SK-N-SH (cell line): ENCODE measurements at regions not wholly inside any gene's neighbourhood (a gene's known extent, or its start where the extent isn't known, plus 50 kb on each side); places are given as distances from the start of the nearest gene placed in this dataset.

Experiments
- CTCF ChIA-PET: fragments of 300-600, 350-600 bp; formaldehyde crosslinking; extraction: SDS; loops from one replicate; lab custom pipeline; 2021; lab: Yijun Ruan, JAX
- POLR2A ChIA-PET: fragments of 350-600 bp; sonication (Branson Sonifier 250); formaldehyde crosslinking; extraction: SDS; loops from one replicate; lab custom pipeline; 2020; ENCODE audit warnings: antibody characterized with exemption, inconsistent platforms; lab: Yijun Ruan, JAX
- DNase-seq: peaks from one replicate; pipeline ENCODE4 v3.0.0; 2012
- H2AFZ ChIP-seq: fragments of 200-600 bp; sonication (generic); 2 replicates; pipeline ENCODE4 v1.8.1; 2016; ENCODE audit warnings: antibody characterized with exemption, mild to moderate bottlenecking, low read depth
- H3F3A ChIP-seq: fragments of 200-600 bp; sonication (generic); replicated peaks from 2 replicates; pipeline ENCODE3; 2016; ENCODE audit warnings: antibody characterized with exemption, mild to moderate bottlenecking; ENCODE audit not compliant: insufficient read depth
- H3K27ac ChIP-seq, 2 experiments: fragments of 200-500 bp in 1 of 2; fragments of 200-600 bp in 1 of 2; sonication (Bioruptor generic) in 1 of 2; sonication (generic), shearing (Covaris generic) in 1 of 2; 2 replicates each; pipeline versions ENCODE4 v1.5.1 to v1.6.1; 2014 to 2016; ENCODE audit warnings: low read depth in 2 of 2, inconsistent platforms in 1 of 2, low read length in 1 of 2, mild to moderate bottlenecking in 1 of 2, mixed read lengths in 1 of 2
- H3K27me3 ChIP-seq: fragments of 200-600 bp; sonication (generic), shearing (Covaris generic); 2 replicates; pipeline ENCODE4 v1.6.1; 2016; ENCODE audit warnings: mixed run types; ENCODE audit not compliant: insufficient read depth
- H3K36me3 ChIP-seq, 2 experiments: fragments of 200-500 bp in 1 of 2; fragments of 200-600 bp in 1 of 2; sonication (Bioruptor generic) in 1 of 2; sonication (generic) in 1 of 2; replicated peaks in 1 of 2; 2 replicates each; pipeline versions ENCODE3 to v1.5.1; 2014 to 2016; ENCODE audit warnings: low read length in 1 of 2, mild to moderate bottlenecking in 1 of 2; ENCODE audit not compliant: insufficient read depth in 2 of 2, control insufficient read depth in 1 of 2
- H3K4me1 ChIP-seq, 2 experiments: fragments of 200-500 bp in 1 of 2; fragments of 200-600 bp in 1 of 2; sonication (Bioruptor generic) in 1 of 2; sonication (generic), shearing (Covaris generic) in 1 of 2; 2 replicates each; pipeline versions ENCODE4 v1.5.1 to v1.6.1; 2014 to 2016; ENCODE audit warnings: low read depth in 1 of 2, low read length in 1 of 2, mixed run types in 1 of 2; ENCODE audit not compliant: insufficient read depth in 2 of 2, control insufficient read depth in 1 of 2
- H3K4me2 ChIP-seq: fragments of 200-600 bp; sonication (generic), shearing (Covaris generic); 2 replicates; pipeline ENCODE4 v1.6.1; 2017; ENCODE audit warnings: mixed run types
- H3K4me3 ChIP-seq, 2 experiments: fragments of 200-500 bp in 1 of 2; fragments of 200-600 bp in 1 of 2; sonication (Bioruptor generic) in 1 of 2; sonication (generic), shearing (Covaris generic) in 1 of 2; 2 replicates each; pipeline versions ENCODE4 v1.5.1 to v1.8.1; 2014 to 2016; ENCODE audit warnings: low read depth in 2 of 2, inconsistent platforms in 1 of 2, low read length in 1 of 2, mild to moderate bottlenecking in 1 of 2, mixed read lengths in 1 of 2, moderate library complexity in 1 of 2
- H3K79me2 ChIP-seq: fragments of 200-600 bp; sonication (generic); 2 replicates; pipeline ENCODE4 v1.8.1; 2017; ENCODE audit warnings: mild to moderate bottlenecking; ENCODE audit not compliant: insufficient read depth
- H3K9ac ChIP-seq: fragments of 200-600 bp; sonication (generic); 2 replicates; pipeline ENCODE4 v1.6.1; 2017; ENCODE audit warnings: mixed run types
- H3K9me2 ChIP-seq: fragments of 200-600 bp; sonication (generic); 2 replicates; pipeline ENCODE4 v1.6.1; 2017; ENCODE audit warnings: mixed run types
- H3K9me3 ChIP-seq: fragments of 200-600 bp; sonication (generic); 2 replicates; pipeline ENCODE4 v1.6.1; 2017; ENCODE audit warnings: mixed run types, mild to moderate bottlenecking, moderate library complexity
- H4K20me1 ChIP-seq: fragments of 200-600 bp; sonication (generic); 2 replicates; pipeline ENCODE4 v1.6.1; 2017; ENCODE audit warnings: mild to moderate bottlenecking, mixed run types; ENCODE audit not compliant: insufficient read depth
- CHD2 ChIP-seq: fragments of 150-350 bp; IDR thresholded peaks from 2 replicates; pipeline ENCODE4 v1.6.1; 2018; ENCODE audit warnings: low read length; ENCODE audit not compliant: partially characterized antibody
- CTCF ChIP-seq: fragments of 200-600 bp; sonication (generic); IDR thresholded peaks from 2 replicates; pipeline ENCODE4 v1.6.1; 2017; ENCODE audit warnings: antibody characterized with exemption, mild to moderate bottlenecking, moderate library complexity
- ELF1 ChIP-seq: IDR thresholded peaks from 2 replicates; pipeline ENCODE4 v1.4.0; 2012
- EP300 ChIP-seq, 2 experiments: IDR thresholded peaks; 2 replicates each; pipeline versions ENCODE4 v1.4.0 to v1.6.1; 2012; ENCODE audit warnings: borderline replicate concordance in 1 of 2, low read depth in 1 of 2, low read length in 1 of 2
- EZH2phosphoT487 ChIP-seq: fragments of 200-600 bp; sonication (generic); IDR thresholded peaks from 2 replicates; pipeline ENCODE4 v1.6.1; 2017; ENCODE audit warnings: low read depth, mixed run types, mild to moderate bottlenecking, antibody characterized with exemption, moderate library complexity, borderline replicate concordance
- FOSL2 ChIP-seq: IDR thresholded peaks from 2 replicates; pipeline ENCODE4 v1.4.0; 2012; ENCODE audit warnings: low read depth, mild to moderate bottlenecking, moderate library complexity, borderline replicate concordance
- FOXM1 ChIP-seq: IDR thresholded peaks from 2 replicates; pipeline ENCODE4 v1.4.0; 2012; ENCODE audit warnings: low read depth, mild to moderate bottlenecking
- GABPA ChIP-seq: IDR thresholded peaks from 2 replicates; pipeline ENCODE4 v1.4.0; 2012; ENCODE audit warnings: low read depth, mild to moderate bottlenecking
- GATA2 ChIP-seq: sonication (generic); formaldehyde crosslinking; IDR thresholded peaks from 2 replicates; pipeline ENCODE4 v1.5.0; 2020; ENCODE audit warnings: mild to moderate bottlenecking, missing genetic modification reagents
- JUND ChIP-seq: IDR thresholded peaks from 2 replicates; pipeline ENCODE4 v1.4.0; 2012
- MEF2A ChIP-seq: IDR thresholded peaks from 2 replicates; pipeline ENCODE4 v1.4.0; 2012; ENCODE audit warnings: low read depth, borderline replicate concordance
- MXI1 ChIP-seq: IDR thresholded peaks from 2 replicates; pipeline ENCODE4 v1.6.1; 2012; ENCODE audit warnings: mild to moderate bottlenecking, low read depth, low read length, improper control_type of control experiment
- NFIC ChIP-seq: IDR thresholded peaks from 2 replicates; pipeline ENCODE4 v1.4.0; 2012; ENCODE audit warnings: borderline replicate concordance
- PBX3 ChIP-seq: IDR thresholded peaks from 2 replicates; pipeline ENCODE4; 2012
- POLR2AphosphoS5 ChIP-seq: IDR thresholded peaks from 2 replicates; pipeline ENCODE4 v1.6.1; 2012; ENCODE audit warnings: low read depth, low read length
- RCOR1 ChIP-seq: fragments of 150-350 bp; IDR thresholded peaks from 2 replicates; pipeline ENCODE4 v1.6.1; 2017; ENCODE audit warnings: antibody characterized with exemption, low read length
- RFX5 ChIP-seq: IDR thresholded peaks from 2 replicates; pipeline ENCODE4 v1.6.1; 2012; ENCODE audit warnings: mild to moderate bottlenecking, improper control_type of control experiment, low read length
- RXRA ChIP-seq: IDR thresholded peaks from 2 replicates; pipeline ENCODE4 v1.4.0; 2012; ENCODE audit warnings: low read depth, mild to moderate bottlenecking, borderline replicate concordance
- SIN3A ChIP-seq: IDR thresholded peaks from 2 replicates; pipeline ENCODE4 v1.6.1; 2012; ENCODE audit warnings: low read depth, mild to moderate bottlenecking, low read length, moderate library complexity, borderline replicate concordance
- TCF12 ChIP-seq: IDR thresholded peaks from 2 replicates; pipeline ENCODE4 v1.4.0; 2012
- TEAD4 ChIP-seq: IDR thresholded peaks from 2 replicates; pipeline ENCODE4 v1.4.0; 2012; ENCODE audit warnings: mild to moderate bottlenecking, borderline replicate concordance; ENCODE audit not compliant: insufficient read depth
- USF1 ChIP-seq: IDR thresholded peaks from 2 replicates; pipeline ENCODE4 v1.4.0; 2012; ENCODE audit warnings: low read depth, borderline replicate concordance
- whole genome bisulfite sequencing: methylation state at CpG from one replicate; pipeline ENCODE4 v1.1.6; 2017; ENCODE audit warnings: low lambda C conversion rate; 5-methylcytosine and 5-hydroxymethylcytosine counted together
- TF ChIP-seq, protein P1 (sequence below): IDR thresholded peaks from 2 replicates; pipeline ENCODE4 v1.4.0; 2012; ENCODE audit warnings: low read depth
- TF ChIP-seq, protein P2 (sequence below): IDR thresholded peaks from 2 replicates; pipeline ENCODE4 v1.4.0; 2012; ENCODE audit warnings: low read depth, borderline replicate concordance

- H3K36me3 ChIP-seq = no peaks in the 10 kb centered on the region
- no peak overlapping the region for H2AFZ ChIP-seq
- no peak overlapping the region for H3K4me2 ChIP-seq
- DNase-seq = no peak
- no peaks in the 10 kb centered on the region for H3K27me3 ChIP-seq
- TF ChIP-seq NFIC (no peak), TEAD4 (no peak), RCOR1 (no peak), RFX5 (no peak), USF1 (no peak), RXRA (no peak), MEF2A (no peak), CHD2 (no peak), GATA2 (CRISPR knock-in tag) (no peak), GABPA (no peak), MXI1 (no peak), TCF12 (no peak), JUND (no peak), SIN3A (no peak), ELF1 (no peak), CTCF (no peak)
- TF ChIP-seq, protein P1, sequence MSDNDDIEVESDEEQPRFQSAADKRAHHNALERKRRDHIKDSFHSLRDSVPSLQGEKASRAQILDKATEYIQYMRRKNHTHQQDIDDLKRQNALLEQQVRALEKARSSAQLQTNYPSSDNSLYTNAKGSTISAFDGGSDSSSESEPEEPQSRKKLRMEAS = no peak
- H3K4me1 ChIP-seq = peaks cover 0 to 13% of the 10 kb centered on the region in 2 experiments; a peak in 3 of 4 replicates
- no peaks in the 10 kb centered on the region for H3K9me3 ChIP-seq
- no peak overlapping the region for H3K27ac ChIP-seq
- POLR2A ChIA-PET = no interaction called here
- no peaks in the 10 kb centered on the region for H3K79me2 ChIP-seq
- H3K4me3 ChIP-seq = no peak overlapping the region
- H3K9me2 ChIP-seq = no peaks in the 10 kb centered on the region
- H3K9ac ChIP-seq = no peak overlapping the region
- CTCF ChIA-PET = no interaction called here
- H3F3A ChIP-seq = peaks cover 9% of the 10 kb centered on the region
- no peaks in the 10 kb centered on the region for H4K20me1 ChIP-seq
Measured at GRCh38 chr2:175847128-175847527, 154.9 kb downstream of the LNPK start.

DNA sequence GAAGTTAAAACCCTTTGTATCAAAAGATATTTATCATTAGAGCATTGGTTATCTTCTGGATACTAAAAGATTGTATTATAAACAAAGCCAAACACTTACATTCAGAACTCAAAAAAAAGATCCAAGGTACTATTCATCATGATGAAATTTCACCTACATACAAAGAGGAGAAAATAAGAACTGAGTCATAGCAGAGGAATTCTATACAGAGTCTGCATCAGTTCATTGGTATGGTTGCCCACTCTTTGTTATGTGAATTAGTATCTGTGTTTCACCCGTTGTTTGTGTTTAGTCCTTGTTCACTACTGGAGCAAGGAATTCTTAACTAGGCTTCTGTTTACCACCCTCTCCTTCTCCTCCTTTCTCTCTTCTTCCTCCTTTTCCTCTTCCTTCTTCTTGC lies 157.9 kb downstream of the LNPK start:
- CTCF ChIA-PET = no interaction called here
- Histone ChIP-seq H3K4me3 (no peak overlapping the region), H3K9ac (no peak overlapping the region), H3K27me3 (no peaks in the 10 kb centered on the region), H3K4me1 (peaks cover 0 to 13% of the 10 kb centered on the region in 2 experiments; a peak in 3 of 4 replicates), H3K9me2 (no peaks in the 10 kb centered on the region), H3K79me2 (no peaks in the 10 kb centered on the region), H3K36me3 (no peaks in the 10 kb centered on the region), H3K27ac (peak overlapping the region in 1 of 2 experiments; percentile 14; a peak in 1 of 4 replicates), H3F3A (peaks cover 9% of the 10 kb centered on the region), H3K9me3 (no peaks in the 10 kb centered on the region), H3K4me2 (no peak overlapping the region), H4K20me1 (no peaks in the 10 kb centered on the region), H2AFZ (0 out of 2 replicates have a peak overlapping the region, but pooled peaks have one; percentile 7)
- POLR2A ChIA-PET = no interaction called here
- WGBS = 21% methylated on average over 1 of the region's 1 CpG
- no peak for DNase-seq
- peak in 1 of 2 experiments; percentile 25; a peak in 1 of 4 replicates for TF ChIP-seq EP300 (IDR thresholded peaks at IDR 0.05; ENCODE audit: borderline replicate concordance in 1 of 2, low read depth in 1 of 2, low read length in 1 of 2)
- TF ChIP-seq MXI1 = no peak
- no peak for TF ChIP-seq GATA2 (CRISPR knock-in tag)
- TF ChIP-seq MEF2A = peak; percentile 50; the same call in 1 of the 2 replicates
- TF ChIP-seq FOXM1 = no peak
- TF ChIP-seq SIN3A = no peak
- no peak for TF ChIP-seq RFX5
- peak; percentile 39; the same call in 1 of the 2 replicates for TF ChIP-seq TEAD4
- no peak for TF ChIP-seq POLR2AphosphoS5
- peak; percentile 74 for TF ChIP-seq FOSL2
- TF ChIP-seq CHD2 = no peak
- TF ChIP-seq, protein P2, sequence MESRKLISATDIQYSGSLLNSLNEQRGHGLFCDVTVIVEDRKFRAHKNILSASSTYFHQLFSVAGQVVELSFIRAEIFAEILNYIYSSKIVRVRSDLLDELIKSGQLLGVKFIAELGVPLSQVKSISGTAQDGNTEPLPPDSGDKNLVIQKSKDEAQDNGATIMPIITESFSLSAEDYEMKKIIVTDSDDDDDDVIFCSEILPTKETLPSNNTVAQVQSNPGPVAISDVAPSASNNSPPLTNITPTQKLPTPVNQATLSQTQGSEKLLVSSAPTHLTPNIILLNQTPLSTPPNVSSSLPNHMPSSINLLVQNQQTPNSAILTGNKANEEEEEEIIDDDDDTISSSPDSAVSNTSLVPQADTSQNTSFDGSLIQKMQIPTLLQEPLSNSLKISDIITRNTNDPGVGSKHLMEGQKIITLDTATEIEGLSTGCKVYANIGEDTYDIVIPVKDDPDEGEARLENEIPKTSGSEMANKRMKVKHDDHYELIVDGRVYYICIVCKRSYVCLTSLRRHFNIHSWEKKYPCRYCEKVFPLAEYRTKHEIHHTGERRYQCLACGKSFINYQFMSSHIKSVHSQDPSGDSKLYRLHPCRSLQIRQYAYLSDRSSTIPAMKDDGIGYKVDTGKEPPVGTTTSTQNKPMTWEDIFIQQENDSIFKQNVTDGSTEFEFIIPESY = no peak
- TF ChIP-seq PBX3 = no peak
- TF ChIP-seq EZH2phosphoT487 = no peak
